ENCODE measurements at regions not wholly inside any gene's neighbourhood (a gene's known extent, or its start where the extent isn't known, plus 50 kb on each side); places are given as distances from the start of the nearest gene placed in this dataset.
A peak's percentile ranks its signal among the peaks of the same experiment; 100 is the strongest.
"Not testable (repeated sequence)": the region's sequence is repeated elsewhere in the genome, so short reads cannot be mapped to it uniquely, and the experiment has no call there.

DNA sequence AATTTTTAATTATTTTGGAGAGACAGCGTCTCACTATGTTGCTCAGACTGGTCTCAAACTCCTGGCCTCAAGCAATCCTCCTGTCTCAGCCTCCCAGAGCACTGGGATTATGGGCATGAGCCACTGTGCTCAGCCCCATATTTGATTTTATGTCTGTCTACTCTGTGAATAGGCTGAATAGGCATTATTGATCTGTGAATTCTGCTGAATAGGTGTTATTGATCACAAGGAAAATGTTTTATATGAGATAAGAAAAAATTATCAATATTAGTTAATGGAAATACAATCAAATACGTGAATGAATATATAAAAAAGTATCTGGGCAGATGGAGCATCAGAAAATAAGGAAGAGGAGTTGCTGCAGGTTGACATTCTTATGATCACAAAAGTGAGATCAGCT is 483.4 kb upstream of the LARGE1 start:
- Histone ChIP-seq H3K4me3 (no peak overlapping the region), H3K4me1 (ENCODE audit: low read depth) (no peaks in the 10 kb centered on the region), H3K9me3 (no peaks in the 10 kb centered on the region), H3K36me3 (ENCODE audit: low read depth) (no peaks in the 10 kb centered on the region)
- TF ChIP-seq, protein P1, sequence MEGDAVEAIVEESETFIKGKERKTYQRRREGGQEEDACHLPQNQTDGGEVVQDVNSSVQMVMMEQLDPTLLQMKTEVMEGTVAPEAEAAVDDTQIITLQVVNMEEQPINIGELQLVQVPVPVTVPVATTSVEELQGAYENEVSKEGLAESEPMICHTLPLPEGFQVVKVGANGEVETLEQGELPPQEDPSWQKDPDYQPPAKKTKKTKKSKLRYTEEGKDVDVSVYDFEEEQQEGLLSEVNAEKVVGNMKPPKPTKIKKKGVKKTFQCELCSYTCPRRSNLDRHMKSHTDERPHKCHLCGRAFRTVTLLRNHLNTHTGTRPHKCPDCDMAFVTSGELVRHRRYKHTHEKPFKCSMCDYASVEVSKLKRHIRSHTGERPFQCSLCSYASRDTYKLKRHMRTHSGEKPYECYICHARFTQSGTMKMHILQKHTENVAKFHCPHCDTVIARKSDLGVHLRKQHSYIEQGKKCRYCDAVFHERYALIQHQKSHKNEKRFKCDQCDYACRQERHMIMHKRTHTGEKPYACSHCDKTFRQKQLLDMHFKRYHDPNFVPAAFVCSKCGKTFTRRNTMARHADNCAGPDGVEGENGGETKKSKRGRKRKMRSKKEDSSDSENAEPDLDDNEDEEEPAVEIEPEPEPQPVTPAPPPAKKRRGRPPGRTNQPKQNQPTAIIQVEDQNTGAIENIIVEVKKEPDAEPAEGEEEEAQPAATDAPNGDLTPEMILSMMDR (IDR thresholded peaks at IDR 0.05) = no peak
- DNase-seq (no peak), ATAC-seq (no peak)
- intact Hi-C loops (cut with DNase I, micrococcal nuclease) = no loop called here

DNA sequence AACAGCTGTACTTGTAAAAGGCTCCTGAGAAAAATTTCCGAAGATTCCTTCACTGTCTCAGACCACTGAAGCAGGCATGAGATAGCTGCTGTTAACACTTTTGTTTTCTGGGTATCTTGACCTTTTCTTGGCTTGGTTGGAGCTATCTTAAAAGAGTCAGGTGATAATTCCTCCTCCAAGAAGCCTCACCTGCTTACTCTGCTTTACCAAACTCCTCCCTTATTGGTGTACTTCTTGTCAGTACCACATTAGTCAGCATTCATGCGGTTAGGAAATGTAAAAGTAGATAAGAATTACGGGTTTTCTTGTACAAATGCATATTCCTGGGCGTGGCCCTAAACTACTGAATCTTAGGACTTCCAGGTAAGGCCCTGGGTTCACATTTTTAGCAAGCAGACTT is 489.8 kb upstream of the LARGE1 start:
- H3K4me3 ChIP-seq = no peak overlapping the region
- DNase-seq (no peak), ATAC-seq (no peak)
- H3K36me3 ChIP-seq (ENCODE audit: low read depth) = no peaks in the 10 kb centered on the region
- TF ChIP-seq, protein P1 (IDR thresholded peaks at IDR 0.05) = no peak
- intact Hi-C loops (cut with DNase I, micrococcal nuclease) = loop anchor here in 1 of 2 donors (10.0 kb wide), 2 partner anchors 625 to 745 kb away; no protein-coding TSS in a partner anchor
- no peaks in the 10 kb centered on the region for H3K4me1 ChIP-seq (ENCODE audit: low read depth)
- no peaks in the 10 kb centered on the region for H3K9me3 ChIP-seq

DNA sequence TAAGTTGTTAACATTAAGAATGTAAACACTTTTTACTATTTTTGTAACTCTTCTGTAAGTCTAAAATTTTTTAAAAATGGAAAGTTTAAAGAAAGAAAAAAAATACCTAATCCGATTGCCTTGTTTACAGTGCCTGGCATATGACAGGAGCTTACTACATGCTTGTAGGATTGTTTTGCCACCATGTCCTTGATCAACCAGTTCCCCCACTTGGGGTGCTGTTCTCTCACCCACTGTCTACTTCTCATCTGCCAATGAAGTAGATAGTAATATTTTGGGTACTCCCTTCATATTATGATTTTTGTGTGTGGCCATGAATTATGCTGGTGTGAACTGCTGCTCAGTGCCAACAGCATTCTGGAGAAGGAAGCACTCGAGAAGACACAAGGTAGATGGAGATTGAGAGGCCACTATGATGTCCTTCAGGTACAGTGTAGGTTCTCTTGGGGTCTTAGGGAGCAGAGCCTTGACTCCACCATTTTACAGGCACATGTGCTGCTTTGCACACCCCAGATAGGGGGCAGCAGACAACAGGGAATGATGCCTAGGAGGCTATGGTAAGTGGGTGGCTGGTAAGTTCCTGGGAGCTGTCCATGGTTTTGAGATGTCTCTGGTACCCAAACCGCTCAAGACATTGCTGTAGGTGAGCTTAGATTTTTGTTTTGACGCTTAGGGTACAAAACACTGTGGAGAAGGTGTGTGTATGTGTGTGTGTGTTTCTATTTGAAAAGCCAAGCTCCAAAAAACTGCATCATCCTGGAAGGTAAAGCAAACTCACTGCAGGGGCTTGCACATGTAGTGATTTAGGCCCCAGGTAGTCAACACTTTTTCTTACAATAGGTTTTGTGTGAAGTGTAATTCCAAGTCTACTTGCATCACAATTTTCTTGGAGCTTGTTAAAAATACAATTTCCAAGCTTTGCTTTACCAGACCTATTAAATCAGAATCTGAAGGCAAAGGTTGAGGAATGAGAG is 494.5 kb upstream of the LARGE1 start:
- H3K9me3 ChIP-seq = no peaks in the 10 kb centered on the region
- H3K36me3 ChIP-seq (ENCODE audit: low read depth) = no peaks in the 10 kb centered on the region
- H3K4me1 ChIP-seq (ENCODE audit: low read depth) = no peaks in the 10 kb centered on the region
- intact Hi-C loops (cut with DNase I, micrococcal nuclease) = loop anchor here in 1 of 2 donors (10.0 kb wide), 2 partner anchors 620 to 740 kb away; no protein-coding TSS in a partner anchor
- TF ChIP-seq, protein P1 (IDR thresholded peaks at IDR 0.05) = peak; percentile 33
- H3K4me3 ChIP-seq = no peak overlapping the region
- DNase-seq (peak in 2 of 3 donors; percentile 59 to 77), ATAC-seq (peak; percentile 93)

DNA sequence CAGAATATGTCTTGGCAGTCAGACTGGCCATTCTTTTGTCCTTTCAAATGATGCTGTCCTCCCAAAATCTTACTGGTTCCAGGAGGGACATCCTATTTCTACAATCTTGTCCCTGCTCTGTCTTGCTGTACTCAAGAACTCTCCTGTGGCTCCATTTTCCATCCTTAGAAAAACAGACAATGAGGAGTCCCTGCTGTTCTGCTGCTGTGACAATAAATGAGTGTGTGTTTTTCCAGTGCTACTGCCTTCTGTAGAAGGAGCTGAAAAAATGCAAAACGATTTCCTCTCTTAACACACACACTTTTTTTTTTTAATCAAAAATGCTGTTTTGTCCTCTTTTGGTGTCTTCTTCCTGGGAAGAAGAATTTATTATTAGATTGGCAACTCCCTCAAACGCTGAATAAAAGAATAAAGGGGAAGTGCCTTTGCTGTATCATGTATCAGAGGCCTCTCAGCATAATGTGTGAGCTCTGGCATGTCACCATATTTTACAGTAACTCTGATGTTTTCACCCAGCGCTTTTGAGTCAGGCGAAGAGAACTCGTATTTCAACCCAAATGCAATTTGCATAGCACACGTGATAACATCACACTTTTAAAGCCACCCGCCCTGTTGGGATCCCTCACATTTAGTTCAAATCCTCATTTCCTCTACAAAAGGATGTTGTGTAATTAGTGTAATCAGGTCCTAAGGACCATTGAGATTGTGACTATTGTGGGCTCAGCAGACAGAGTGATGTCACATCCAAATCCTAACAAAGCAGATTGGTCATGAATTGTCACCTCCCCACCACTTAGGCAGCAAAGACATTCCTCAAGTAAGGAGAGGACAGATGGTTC is 496.0 kb upstream of the LARGE1 start:
- Histone ChIP-seq H3K4me1 (ENCODE audit: low read depth) (no peaks in the 10 kb centered on the region), H3K9me3 (no peaks in the 10 kb centered on the region), H3K4me3 (no peak overlapping the region), H3K36me3 (ENCODE audit: low read depth) (no peaks in the 10 kb centered on the region)
- TF ChIP-seq, protein P1 (IDR thresholded peaks at IDR 0.05) = no peak
- intact Hi-C loops (cut with DNase I, micrococcal nuclease) = loop anchor here in 1 of 2 donors (10.0 kb wide), 2 partner anchors 619 to 739 kb away; no protein-coding TSS in a partner anchor
- ATAC-seq = no peak
- DNase-seq = no peak

DNA sequence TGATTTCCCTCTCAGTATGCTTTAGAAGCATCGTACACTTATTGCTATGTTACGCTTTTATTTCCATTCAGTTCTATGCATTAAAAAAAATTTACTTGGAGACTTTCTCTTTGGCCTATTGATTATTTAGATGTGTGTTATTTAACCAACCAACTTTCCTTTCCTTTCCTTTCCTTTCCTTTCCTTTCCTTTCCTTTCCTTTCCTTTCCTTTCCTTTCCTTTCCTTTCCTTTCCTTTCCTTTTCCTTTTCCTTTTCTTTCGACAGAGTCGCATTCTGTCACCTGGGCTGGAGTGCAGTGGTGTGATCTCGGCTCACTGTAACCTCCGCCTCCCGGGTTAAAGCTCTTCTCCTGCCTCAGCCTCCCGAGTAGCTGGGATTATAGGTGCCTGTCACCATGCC is 502.7 kb upstream of the LARGE1 start:
- DNase-seq; intact Hi-C loops (cut with DNase I, micrococcal nuclease); ATAC-seq; H3K36me3 ChIP-seq (ENCODE audit: low read depth); H3K4me3 ChIP-seq; H3K4me1 ChIP-seq (ENCODE audit: low read depth); H3K9me3 ChIP-seq: not testable (repeated sequence)

Measured in mucosa of descending colon (tissue), 3 donors.